WERI-Rb-1 (cell line): ENCODE measurements at regions not wholly inside any gene's neighbourhood (a gene's known extent, or its start where the extent isn't known, plus 50 kb on each side); places are given as distances from the start of the nearest gene placed in this dataset.

Experiments used
- DNase-seq: peaks from one replicate; pipeline ENCODE4 v3.0.0-alpha.2; 2020
- H3K27ac ChIP-seq: fragments of 250-450 bp; sonication (Bioruptor Pico); 2 replicates; pipeline ENCODE4 v1.5.1; 2020; ENCODE audit warnings: mild to moderate bottlenecking, moderate library complexity
- H3K27me3 ChIP-seq: fragments of 250-450 bp; sonication (Bioruptor Pico); 2 replicates; pipeline ENCODE4 v1.5.1; 2021; ENCODE audit warnings: mild to moderate bottlenecking, low read depth, moderate library complexity; ENCODE audit not compliant: insufficient read depth, severe bottlenecking
- H3K36me3 ChIP-seq: fragments of 250-450 bp; sonication (Bioruptor Pico); 2 replicates; pipeline ENCODE4 v1.5.1; 2020; ENCODE audit warnings: mild to moderate bottlenecking, moderate library complexity
- H3K4me3 ChIP-seq: 2 replicates; pipeline ENCODE4 v1.5.1; 2011; ENCODE audit warnings: low read depth, mild to moderate bottlenecking, control low read depth, low read length
- H3K9me3 ChIP-seq: fragments of 250-450 bp; sonication (Bioruptor Pico); 2 replicates; pipeline ENCODE4 v1.5.1; 2021; ENCODE audit warnings: mild to moderate bottlenecking, moderate library complexity; ENCODE audit not compliant: severe bottlenecking
- TF ChIP-seq, protein P1 (sequence below): IDR thresholded peaks from 2 replicates; pipeline ENCODE4 v1.5.1; 2011; ENCODE audit warnings: low read depth, mild to moderate bottlenecking, control low read depth, inconsistent platforms, low read length

GRCh38 chr9:86507212-86507630, 153.0 kb upstream of the TUT7 start:
- Histone ChIP-seq H3K9me3 (no peaks in the 10 kb centered on the region), H3K36me3 (no peaks in the 10 kb centered on the region), H3K4me3 (no peak overlapping the region), H3K27me3 (peaks cover 25% of the 10 kb centered on the region), H3K27ac (no peak overlapping the region)
- TF ChIP-seq, protein P1, sequence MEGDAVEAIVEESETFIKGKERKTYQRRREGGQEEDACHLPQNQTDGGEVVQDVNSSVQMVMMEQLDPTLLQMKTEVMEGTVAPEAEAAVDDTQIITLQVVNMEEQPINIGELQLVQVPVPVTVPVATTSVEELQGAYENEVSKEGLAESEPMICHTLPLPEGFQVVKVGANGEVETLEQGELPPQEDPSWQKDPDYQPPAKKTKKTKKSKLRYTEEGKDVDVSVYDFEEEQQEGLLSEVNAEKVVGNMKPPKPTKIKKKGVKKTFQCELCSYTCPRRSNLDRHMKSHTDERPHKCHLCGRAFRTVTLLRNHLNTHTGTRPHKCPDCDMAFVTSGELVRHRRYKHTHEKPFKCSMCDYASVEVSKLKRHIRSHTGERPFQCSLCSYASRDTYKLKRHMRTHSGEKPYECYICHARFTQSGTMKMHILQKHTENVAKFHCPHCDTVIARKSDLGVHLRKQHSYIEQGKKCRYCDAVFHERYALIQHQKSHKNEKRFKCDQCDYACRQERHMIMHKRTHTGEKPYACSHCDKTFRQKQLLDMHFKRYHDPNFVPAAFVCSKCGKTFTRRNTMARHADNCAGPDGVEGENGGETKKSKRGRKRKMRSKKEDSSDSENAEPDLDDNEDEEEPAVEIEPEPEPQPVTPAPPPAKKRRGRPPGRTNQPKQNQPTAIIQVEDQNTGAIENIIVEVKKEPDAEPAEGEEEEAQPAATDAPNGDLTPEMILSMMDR: no peak
- no peak for DNase-seq

DNA sequence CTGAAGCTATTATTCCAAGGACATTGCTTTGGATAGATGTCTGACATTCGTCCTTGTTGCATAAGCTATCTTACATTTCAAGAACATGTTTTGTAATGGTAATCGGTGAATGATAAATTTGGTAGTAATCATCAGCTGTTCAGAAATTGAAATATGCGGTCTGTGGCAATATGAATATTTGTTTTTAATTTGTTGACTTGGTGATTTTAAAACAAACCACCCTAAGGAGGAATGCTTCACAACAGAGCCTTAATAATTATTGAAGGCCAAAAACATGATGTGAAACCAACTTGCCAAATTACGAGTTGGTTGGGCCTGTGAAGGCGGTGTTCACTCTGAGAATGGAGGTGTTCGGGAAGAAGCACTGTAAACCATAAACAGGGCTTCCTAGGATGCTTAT, 149.7 kb upstream of the TUT7 start:
- H3K27ac ChIP-seq: no peak overlapping the region
- TF ChIP-seq, protein P1: no peak

GRCh38 chr9:86503314-86503713, 149.1 kb upstream of the TUT7 start:
- Histone ChIP-seq H3K36me3 (no peaks in the 10 kb centered on the region), H3K27ac (no peak overlapping the region), H3K4me3 (no peak overlapping the region), H3K9me3 (no peaks in the 10 kb centered on the region), H3K27me3 (peaks cover 22% of the 10 kb centered on the region)
- DNase-seq: no peak
- TF ChIP-seq, protein P1: no peak

More for the DNA sequence above, 149.7 kb upstream of the TUT7 start:
- H3K36me3 ChIP-seq: no peaks in the 10 kb centered on the region
- H3K4me3 ChIP-seq: no peak overlapping the region
- H3K27me3 ChIP-seq: peaks cover 18% of the 10 kb centered on the region
- H3K9me3 ChIP-seq: no peaks in the 10 kb centered on the region
- DNase-seq: no peak

DNA sequence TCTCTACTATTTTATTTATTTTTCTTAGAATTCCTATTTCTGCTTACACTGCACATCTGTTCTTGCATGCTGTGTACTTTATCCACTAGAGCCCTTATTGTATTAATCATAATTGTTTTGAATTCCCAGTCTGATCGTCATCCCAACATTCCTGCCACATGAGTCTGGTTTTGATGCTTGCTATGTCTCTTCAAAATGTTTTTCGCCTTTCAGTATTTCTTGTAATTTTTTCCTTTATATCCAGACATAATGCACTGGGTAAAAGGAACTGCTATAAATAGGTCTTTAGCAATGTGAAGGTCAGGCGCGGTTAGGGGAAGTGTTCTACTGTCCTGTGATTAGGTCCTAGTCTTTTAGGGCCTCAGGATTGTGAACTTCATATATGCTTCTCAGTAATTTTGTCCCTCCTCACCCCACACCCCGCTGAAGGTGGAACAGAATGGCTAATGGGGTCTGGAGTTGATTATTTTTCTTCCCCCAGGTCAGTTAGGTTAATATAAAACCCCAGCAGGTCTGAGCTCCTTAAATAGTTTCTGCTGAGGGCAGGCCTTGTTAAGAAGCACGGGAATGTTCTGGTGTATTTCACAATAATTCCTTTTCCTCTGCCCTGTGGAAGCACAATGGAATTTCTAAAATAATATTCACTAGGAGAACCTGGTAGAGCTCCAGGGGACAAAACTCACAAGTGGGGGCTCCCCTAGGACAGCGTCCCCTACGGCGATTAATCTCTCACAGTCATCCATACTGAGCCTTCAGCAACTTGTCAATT, 146.6 kb upstream of the TUT7 start:
- H3K27me3 ChIP-seq: peaks cover 25% of the 10 kb centered on the region
- no peaks in the 10 kb centered on the region for H3K36me3 ChIP-seq
- no peak overlapping the region for H3K27ac ChIP-seq
- H3K9me3 ChIP-seq: no peaks in the 10 kb centered on the region
- DNase-seq: no peak
- no peak overlapping the region for H3K4me3 ChIP-seq
- TF ChIP-seq, protein P1: no peak

- H3K36me3 ChIP-seq: no peaks in the 10 kb centered on the region
- no peak overlapping the region for H3K4me3 ChIP-seq
- H3K27ac ChIP-seq: no peak overlapping the region
- no peak for DNase-seq
- no peaks in the 10 kb centered on the region for H3K9me3 ChIP-seq
- H3K27me3 ChIP-seq: peaks cover 25% of the 10 kb centered on the region
- TF ChIP-seq, protein P1: no peak
These were observed 145.8 kb upstream of the TUT7 start for GRCh38 chr9:86500031-86500430.
